K562 (cell line): ENCODE measurements at regions not wholly inside any gene's neighbourhood (a gene's known extent, or its start where the extent isn't known, plus 50 kb on each side); places are given as distances from the start of the nearest gene placed in this dataset.

ENCODE experiments used
- CTCF ChIP-seq, 3 experiments: IDR thresholded peaks in 2 of 3; conservative IDR thresholded peaks in 1 of 3; 2 replicates each; pipeline ENCODE4 v1.5.1; 2011 to 2012; ENCODE audit warnings: low read length in 3 of 3, mild to moderate bottlenecking in 3 of 3, control low read depth in 2 of 3, improper control_type of control experiment in 1 of 3, inconsistent platforms in 1 of 3, low read depth in 1 of 3, mixed read lengths in 1 of 3, moderate library complexity in 1 of 3; ENCODE audit not compliant: insufficient read depth in 2 of 3
- HDGF ChIP-seq: fragments of 450-650 bp; IDR thresholded peaks from 2 replicates; pipeline ENCODE4 v1.6.1; 2016

- TF ChIP-seq CTCF (IDR thresholded peaks at IDR 0.05 in 2 of 3, conservative IDR thresholded peaks at IDR 0.05 in 1 of 3; ENCODE audit: insufficient read depth in 2 of 3, low read depth in 1 of 3, low read length in 3 of 3) (no peak), HDGF (no peak)
Observed at GRCh38 chr2:16272038-16272788, 331.9 kb downstream of the MYCN start.
